DND-41 (cell line): ENCODE measurements at regions not wholly inside any gene's neighbourhood (a gene's known extent, or its start where the extent isn't known, plus 50 kb on each side); places are given as distances from the start of the nearest gene placed in this dataset.

ENCODE experiments used
- ATAC-seq: fragments of 200-7000 bp; cut with Tn5 transposase; 3 replicates; pipeline ENCODE4 v1.9.1; 2021; ENCODE audit warnings: low read depth; ENCODE audit not compliant: insufficient read depth
- DNase-seq: peaks from one replicate; pipeline ENCODE4 v3.0.0-alpha.2; 2020
- H2AFZ ChIP-seq: 2 replicates; pipeline ENCODE4 v1.6.0; 2012; ENCODE audit warnings: low read depth, low read length
- H3K27ac ChIP-seq: 2 replicates; pipeline ENCODE4 v1.5.1; 2012; ENCODE audit warnings: low read length, inconsistent platforms
- H3K27me3 ChIP-seq: fragments of 200-600 bp; sonication (generic); 2 replicates; pipeline ENCODE4 v1.6.0; 2012; ENCODE audit warnings: low read length, mild to moderate bottlenecking, inconsistent platforms; ENCODE audit not compliant: insufficient read depth, poor library complexity
- H3K36me3 ChIP-seq: 2 replicates; pipeline ENCODE4 v1.5.1; 2012; ENCODE audit warnings: low read length, inconsistent platforms; ENCODE audit not compliant: insufficient read depth
- H3K4me1 ChIP-seq: 2 replicates; pipeline ENCODE4 v1.5.1; 2012; ENCODE audit warnings: mild to moderate bottlenecking, low read length; ENCODE audit not compliant: insufficient read depth
- H3K4me2 ChIP-seq: 2 replicates; pipeline ENCODE4 v1.6.0; 2012; ENCODE audit warnings: mild to moderate bottlenecking, moderate library complexity, low read length, inconsistent platforms; ENCODE audit not compliant: insufficient read depth
- H3K4me3 ChIP-seq, 2 experiments: fragments of 200-600 bp in 1 of 2; shearing (Covaris generic) in 1 of 2; 2 replicates each; pipeline ENCODE4 v1.5.1; 2012 to 2016; ENCODE audit warnings: inconsistent platforms in 2 of 2, low read length in 2 of 2, mild to moderate bottlenecking in 2 of 2, low read depth in 1 of 2, moderate library complexity in 1 of 2
- H3K79me2 ChIP-seq: 2 replicates; pipeline ENCODE4 v1.6.0; 2012; ENCODE audit warnings: low read length, inconsistent platforms; ENCODE audit not compliant: insufficient read depth
- H3K9ac ChIP-seq: 2 replicates; pipeline ENCODE4 v1.6.0; 2012; ENCODE audit warnings: low read depth, mild to moderate bottlenecking, inconsistent platforms, low read length, moderate library complexity
- H3K9me3 ChIP-seq: 2 replicates; pipeline ENCODE4 v1.5.1; 2012; ENCODE audit warnings: low read length, moderate library complexity, mild to moderate bottlenecking, inconsistent platforms; ENCODE audit not compliant: insufficient read depth, severe bottlenecking
- H4K20me1 ChIP-seq: 2 replicates; pipeline ENCODE4 v1.6.0; 2012; ENCODE audit warnings: low read length; ENCODE audit not compliant: insufficient read depth
- CTCF ChIP-seq: IDR thresholded peaks from 2 replicates; pipeline ENCODE4 v1.5.1; 2012; ENCODE audit warnings: borderline replicate concordance, low read length, moderate library complexity, mild to moderate bottlenecking; ENCODE audit not compliant: poor library complexity, severe bottlenecking; ENCODE audit errors: extremely low read depth
- EZH2 ChIP-seq: IDR thresholded peaks from 3 replicates; pipeline ENCODE4 v1.6.1; 2012; ENCODE audit warnings: borderline replicate concordance, low read depth, mild to moderate bottlenecking, moderate library complexity, low read length, inconsistent platforms; ENCODE audit not compliant: severe bottlenecking

- ATAC-seq, result no peak
- H3K9me3 ChIP-seq, result peaks cover 2% of the 10 kb centered on the region
- no peak overlapping the region for H3K4me3 ChIP-seq
- TF ChIP-seq CTCF, result no peak
- TF ChIP-seq EZH2, result no peak
- no peaks in the 10 kb centered on the region for H3K4me1 ChIP-seq
- no peaks in the 10 kb centered on the region for H3K79me2 ChIP-seq
- H3K36me3 ChIP-seq, result no peaks in the 10 kb centered on the region
- no peak overlapping the region for H3K27ac ChIP-seq
- DNase-seq, result no peak
- no peaks in the 10 kb centered on the region for H3K27me3 ChIP-seq
- H3K4me2 ChIP-seq, result no peak overlapping the region
- H2AFZ ChIP-seq, result no peak overlapping the region
- H4K20me1 ChIP-seq, result no peaks in the 10 kb centered on the region
- H3K9ac ChIP-seq, result no peak overlapping the region
Measured at GRCh38 chr3:178275311-178275710, 260.9 kb upstream of the KCNMB2 start.

- no peak for ATAC-seq
Measured at GRCh38 chr3:178275793-178276192, 260.4 kb upstream of the KCNMB2 start.

GRCh38 chr3:178277605-178278004, 258.6 kb upstream of the KCNMB2 start:
- Histone ChIP-seq H3K4me2 (no peak overlapping the region), H3K4me3 (no peak overlapping the region), H4K20me1 (no peaks in the 10 kb centered on the region), H3K79me2 (no peaks in the 10 kb centered on the region), H3K27ac (no peak overlapping the region), H3K9me3 (peaks cover 5% of the 10 kb centered on the region), H2AFZ (no peak overlapping the region), H3K36me3 (no peaks in the 10 kb centered on the region), H3K9ac (no peak overlapping the region), H3K27me3 (no peaks in the 10 kb centered on the region), H3K4me1 (no peaks in the 10 kb centered on the region)
- DNase-seq, result no peak
- ATAC-seq, result no peak
- no peak for TF ChIP-seq CTCF
- no peak for TF ChIP-seq EZH2

More at GRCh38 chr3:178275793-178276192, 260.4 kb upstream of the KCNMB2 start:
- H3K79me2 ChIP-seq, result no peaks in the 10 kb centered on the region
- no peak for DNase-seq
- H3K9me3 ChIP-seq, result peaks cover 5% of the 10 kb centered on the region
- H3K4me2 ChIP-seq, result no peak overlapping the region
- H3K9ac ChIP-seq, result no peak overlapping the region
- H2AFZ ChIP-seq, result no peak overlapping the region
- no peaks in the 10 kb centered on the region for H4K20me1 ChIP-seq
- H3K27ac ChIP-seq, result no peak overlapping the region
- H3K27me3 ChIP-seq, result no peaks in the 10 kb centered on the region
- no peaks in the 10 kb centered on the region for H3K4me1 ChIP-seq
- H3K4me3 ChIP-seq, result no peak overlapping the region
- no peak for TF ChIP-seq EZH2
- TF ChIP-seq CTCF, result no peak
- H3K36me3 ChIP-seq, result no peaks in the 10 kb centered on the region

- DNase-seq (no peak), ATAC-seq (no peak)
Measured at GRCh38 chr3:178283561-178283960, 252.7 kb upstream of the KCNMB2 start.

More at GRCh38 chr3:178283561-178283960, 252.7 kb upstream of the KCNMB2 start:
- no peaks in the 10 kb centered on the region for H3K27me3 ChIP-seq
- no peaks in the 10 kb centered on the region for H4K20me1 ChIP-seq
- H3K27ac ChIP-seq, result no peak overlapping the region
- no peak overlapping the region for H3K4me3 ChIP-seq
- no peak overlapping the region for H3K9ac ChIP-seq
- no peak overlapping the region for H3K4me2 ChIP-seq
- H3K4me1 ChIP-seq, result no peaks in the 10 kb centered on the region
- peaks cover 7% of the 10 kb centered on the region for H3K9me3 ChIP-seq
- H2AFZ ChIP-seq, result no peak overlapping the region
- H3K36me3 ChIP-seq, result no peaks in the 10 kb centered on the region
- TF ChIP-seq EZH2 (no peak), CTCF (no peak)
- no peaks in the 10 kb centered on the region for H3K79me2 ChIP-seq
